ENCODE measurements at regions not wholly inside any gene's neighbourhood (a gene's known extent, or its start where the extent isn't known, plus 50 kb on each side); places are given as distances from the start of the nearest gene placed in this dataset.

DNA sequence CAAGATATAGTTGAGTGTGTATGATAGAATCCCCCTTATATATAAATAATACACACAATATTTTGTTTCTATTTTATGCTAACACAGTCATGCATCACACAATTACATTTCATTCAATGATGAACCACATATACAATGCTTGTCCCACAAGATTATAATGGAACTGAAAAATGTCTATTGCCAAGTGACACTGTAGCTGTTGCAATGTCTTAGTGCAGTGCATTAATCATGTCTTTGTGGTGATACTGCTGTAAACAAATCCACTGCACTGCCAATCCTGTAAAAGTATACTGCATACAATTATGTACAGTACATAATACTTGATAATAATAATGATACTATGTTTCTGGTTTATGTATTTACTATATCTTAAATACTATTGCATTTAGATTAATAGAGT is 512.1 kb upstream of the CNTN3 start:
- no peaks in the 10 kb centered on the region for H3K27me3 ChIP-seq (replicated peaks; ENCODE audit: control insufficient read depth, insufficient read depth, low read length)
- no peaks in the 10 kb centered on the region for H3K36me3 ChIP-seq (ENCODE audit: control insufficient read depth, insufficient read depth, low read length)
- no peak for DNase-seq (ENCODE audit: extremely low read depth, insufficient read length)
- TF ChIP-seq CTCF (IDR thresholded peaks at IDR 0.05; ENCODE audit: insufficient read depth, low read length, poor library complexity, severe bottlenecking) = no peak
- H3K4me3 ChIP-seq (replicated peaks; ENCODE audit: low read depth, low read length) = no peak overlapping the region

- TF ChIP-seq CTCF (IDR thresholded peaks at IDR 0.05; ENCODE audit: insufficient read depth, low read length, poor library complexity, severe bottlenecking) = no peak
- no peaks in the 10 kb centered on the region for H3K36me3 ChIP-seq (ENCODE audit: control insufficient read depth, insufficient read depth, low read length)
- no peak for DNase-seq (ENCODE audit: extremely low read depth, insufficient read length)
- no peaks in the 10 kb centered on the region for H3K27me3 ChIP-seq (replicated peaks; ENCODE audit: control insufficient read depth, insufficient read depth, low read length)
- H3K4me3 ChIP-seq (replicated peaks; ENCODE audit: low read depth, low read length) = no peak overlapping the region
Observed at GRCh38 chr3:75129101-75129500, 514.6 kb upstream of the CNTN3 start.

DNA sequence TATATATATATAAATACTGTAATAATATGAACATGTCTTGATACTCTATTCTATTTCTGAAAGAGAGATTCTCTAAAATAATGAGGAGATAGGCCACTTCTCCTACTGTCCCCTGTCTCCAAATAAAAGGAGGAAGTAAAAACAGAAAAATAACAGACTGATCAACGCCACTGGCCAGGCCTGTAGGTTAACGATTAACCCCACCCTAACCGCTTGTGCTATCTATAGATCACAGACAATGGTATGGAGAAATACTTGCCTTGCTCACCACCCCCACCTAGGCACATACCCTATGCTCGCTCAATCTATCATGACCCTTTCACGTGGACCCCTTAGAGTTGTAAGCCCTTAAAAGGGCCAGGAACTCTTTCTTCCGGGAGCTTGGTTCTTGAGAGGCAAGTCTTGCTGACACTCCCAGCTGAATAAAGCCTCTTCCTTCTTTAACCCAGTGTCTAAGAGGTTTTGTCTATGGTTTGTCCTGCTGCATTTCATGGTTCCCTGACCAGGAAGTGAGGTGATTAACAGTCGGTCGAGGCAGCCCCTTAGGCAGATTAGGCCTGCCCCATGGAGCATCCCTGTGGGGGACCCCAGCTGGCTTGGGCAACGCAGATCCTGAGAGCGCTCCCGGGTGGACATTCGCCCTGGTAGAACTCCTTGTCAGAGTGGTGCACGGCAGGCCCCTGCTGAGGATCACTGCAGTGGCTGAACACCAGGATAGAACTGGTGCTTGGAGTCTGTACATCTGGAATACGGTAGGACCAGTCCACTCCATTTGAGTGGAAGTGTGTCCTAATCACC is 521.8 kb upstream of the CNTN3 start:
- TF ChIP-seq CTCF (IDR thresholded peaks at IDR 0.05; ENCODE audit: insufficient read depth, low read length, poor library complexity, severe bottlenecking) = no peak
- no peaks in the 10 kb centered on the region for H3K36me3 ChIP-seq (ENCODE audit: control insufficient read depth, insufficient read depth, low read length)
- no peaks in the 10 kb centered on the region for H3K27me3 ChIP-seq (replicated peaks; ENCODE audit: control insufficient read depth, insufficient read depth, low read length)
- H3K4me3 ChIP-seq (replicated peaks; ENCODE audit: low read depth, low read length) = no peak overlapping the region
- DNase-seq (ENCODE audit: extremely low read depth, insufficient read length) = no peak

- DNase-seq (ENCODE audit: extremely low read depth, insufficient read length) = no peak
- Histone ChIP-seq H3K4me3 (replicated peaks; ENCODE audit: low read depth, low read length) (no peak overlapping the region), H3K27me3 (replicated peaks; ENCODE audit: control insufficient read depth, insufficient read depth, low read length) (no peaks in the 10 kb centered on the region), H3K36me3 (ENCODE audit: control insufficient read depth, insufficient read depth, low read length) (no peaks in the 10 kb centered on the region)
- TF ChIP-seq CTCF (IDR thresholded peaks at IDR 0.05; ENCODE audit: insufficient read depth, low read length, poor library complexity, severe bottlenecking) = no peak
Observed at GRCh38 chr3:75138345-75138744, 523.9 kb upstream of the CNTN3 start.

GRCh38 chr3:75140904-75141615 is 523.1 kb upstream of the FRG2C start:
- H3K27me3 ChIP-seq (replicated peaks; ENCODE audit: control insufficient read depth, insufficient read depth, low read length) = no peaks in the 10 kb centered on the region
- no peak overlapping the region for H3K4me3 ChIP-seq (replicated peaks; ENCODE audit: low read depth, low read length)
- DNase-seq (ENCODE audit: extremely low read depth, insufficient read length) = no peak

More at GRCh38 chr3:75140904-75141615, 523.1 kb upstream of the FRG2C start:
- no peaks in the 10 kb centered on the region for H3K36me3 ChIP-seq (ENCODE audit: control insufficient read depth, insufficient read depth, low read length)
- TF ChIP-seq CTCF (IDR thresholded peaks at IDR 0.05; ENCODE audit: insufficient read depth, low read length, poor library complexity, severe bottlenecking) = no peak
